ENCODE measurements at regions not wholly inside any gene's neighbourhood (a gene's known extent, or its start where the extent isn't known, plus 50 kb on each side); places are given as distances from the start of the nearest gene placed in this dataset.
"Not testable (repeated sequence)": the region's sequence is repeated elsewhere in the genome, so short reads cannot be mapped to it uniquely, and the experiment has no call there.

- no peak overlapping the region for H3K27ac ChIP-seq (ENCODE audit: insufficient read depth, low read length, poor library complexity, severe bottlenecking)
- H3K4me1 ChIP-seq (ENCODE audit: control insufficient read depth, insufficient read depth, low read length, poor library complexity, severe bottlenecking) = no peaks in the 10 kb centered on the region
- no peak for DNase-seq
- H3K4me3 ChIP-seq (ENCODE audit: insufficient read depth, low read depth, low read length, poor library complexity, severe bottlenecking) = no peak overlapping the region
- no peaks in the 10 kb centered on the region for H3K9me3 ChIP-seq (ENCODE audit: control insufficient read depth, low read length)
- no peaks in the 10 kb centered on the region for H3K36me3 ChIP-seq (ENCODE audit: control insufficient read depth, insufficient read depth, low read length)
- H3K27me3 ChIP-seq (replicated peaks; ENCODE audit: control insufficient read depth, insufficient read depth, low read length, poor library complexity, severe bottlenecking) = no peaks in the 10 kb centered on the region
These were observed 85.8 kb upstream of the USP24 start for GRCh38 chr1:55300975-55301374.

DNA sequence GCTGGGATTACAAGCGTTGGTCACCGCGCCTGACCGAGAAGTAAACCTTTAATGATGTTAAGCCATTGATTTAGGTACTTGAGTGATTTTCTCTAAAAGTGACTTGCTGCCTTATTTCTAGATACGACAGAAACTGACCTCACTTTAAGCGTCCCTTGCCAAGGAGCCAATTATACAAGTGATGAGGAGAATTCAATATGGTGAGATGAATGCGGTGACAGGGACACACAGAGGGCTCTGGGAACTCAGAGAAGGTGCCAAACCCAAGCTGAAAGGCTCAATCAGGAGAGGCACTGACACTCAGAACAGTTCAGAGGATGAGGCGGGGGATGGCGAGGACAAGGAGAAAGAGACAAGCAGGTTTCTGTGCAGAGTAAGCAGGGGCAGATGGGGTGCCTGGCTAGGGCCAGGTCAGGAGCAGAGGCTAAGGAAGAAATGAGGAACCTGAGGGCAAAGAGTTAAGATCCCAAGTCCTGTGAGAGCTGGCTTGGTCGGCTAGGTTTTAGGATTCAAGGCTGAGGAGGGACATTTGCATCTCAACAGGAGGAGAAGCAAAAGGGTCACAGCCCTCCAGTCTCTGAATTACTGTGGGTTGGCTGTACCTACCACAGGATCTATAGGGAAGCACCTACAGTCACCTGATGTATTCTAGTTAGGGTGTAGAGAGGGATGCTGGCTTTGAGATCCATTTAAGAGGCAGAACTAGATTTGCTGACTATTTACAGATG is 83.2 kb upstream of the USP24 start:
- H3K4me3 ChIP-seq (ENCODE audit: insufficient read depth, low read depth, low read length, poor library complexity, severe bottlenecking) = no peak overlapping the region
- DNase-seq = no peak
- H3K9me3 ChIP-seq (ENCODE audit: control insufficient read depth, low read length) = no peaks in the 10 kb centered on the region
- H3K4me1 ChIP-seq (ENCODE audit: control insufficient read depth, insufficient read depth, low read length, poor library complexity, severe bottlenecking) = no peaks in the 10 kb centered on the region
- H3K27ac ChIP-seq (ENCODE audit: insufficient read depth, low read length, poor library complexity, severe bottlenecking) = no peak overlapping the region
- H3K27me3 ChIP-seq (replicated peaks; ENCODE audit: control insufficient read depth, insufficient read depth, low read length, poor library complexity, severe bottlenecking) = no peaks in the 10 kb centered on the region
- no peaks in the 10 kb centered on the region for H3K36me3 ChIP-seq (ENCODE audit: control insufficient read depth, insufficient read depth, low read length)

GRCh38 chr1:55296247-55296646 is 81.1 kb upstream of the USP24 start:
- DNase-seq; H3K9me3 ChIP-seq (ENCODE audit: control insufficient read depth, low read length); H3K4me1 ChIP-seq (ENCODE audit: control insufficient read depth, insufficient read depth, low read length, poor library complexity, severe bottlenecking); H3K36me3 ChIP-seq (ENCODE audit: control insufficient read depth, insufficient read depth, low read length); H3K27ac ChIP-seq (ENCODE audit: insufficient read depth, low read length, poor library complexity, severe bottlenecking); H3K4me3 ChIP-seq (ENCODE audit: insufficient read depth, low read depth, low read length, poor library complexity, severe bottlenecking); H3K27me3 ChIP-seq (replicated peaks; ENCODE audit: control insufficient read depth, insufficient read depth, low read length, poor library complexity, severe bottlenecking): not testable (repeated sequence)

DNA sequence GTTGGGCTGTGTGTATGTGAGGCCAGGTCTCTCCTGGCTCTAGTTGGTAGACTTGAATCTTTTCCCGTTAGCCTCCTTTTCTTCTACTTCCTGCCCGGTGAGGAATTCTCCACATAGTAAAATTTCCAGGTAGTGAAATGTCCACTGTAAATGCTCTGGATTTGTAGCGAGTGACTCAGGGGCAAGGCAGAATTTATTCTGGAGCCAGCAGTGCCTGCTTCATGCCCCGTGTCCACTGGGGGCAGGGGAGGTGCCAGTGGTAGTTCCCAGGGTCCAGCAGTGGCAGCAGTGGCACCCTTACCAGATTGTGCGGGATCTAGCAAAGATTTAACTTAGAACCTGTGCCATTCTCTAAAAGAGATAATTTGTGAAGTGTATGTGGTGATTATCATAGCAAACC is 74.5 kb upstream of the USP24 start:
- H3K36me3 ChIP-seq (ENCODE audit: control insufficient read depth, insufficient read depth, low read length) = no peaks in the 10 kb centered on the region
- no peak overlapping the region for H3K27ac ChIP-seq (ENCODE audit: insufficient read depth, low read length, poor library complexity, severe bottlenecking)
- no peak for DNase-seq
- H3K4me1 ChIP-seq (ENCODE audit: control insufficient read depth, insufficient read depth, low read length, poor library complexity, severe bottlenecking) = no peaks in the 10 kb centered on the region
- no peaks in the 10 kb centered on the region for H3K9me3 ChIP-seq (ENCODE audit: control insufficient read depth, low read length)
- no peak overlapping the region for H3K4me3 ChIP-seq (ENCODE audit: insufficient read depth, low read depth, low read length, poor library complexity, severe bottlenecking)
- peaks cover 3% of the 10 kb centered on the region for H3K27me3 ChIP-seq (replicated peaks; ENCODE audit: control insufficient read depth, insufficient read depth, low read length, poor library complexity, severe bottlenecking)

- Histone ChIP-seq H3K27ac (ENCODE audit: insufficient read depth, low read length, poor library complexity, severe bottlenecking) (no peak overlapping the region), H3K4me3 (ENCODE audit: insufficient read depth, low read depth, low read length, poor library complexity, severe bottlenecking) (no peak overlapping the region)
- no peak for DNase-seq
These were observed 73.9 kb upstream of the USP24 start for GRCh38 chr1:55289042-55289441.

GRCh38 chr1:55288245-55288644 is 73.1 kb upstream of the USP24 start:
- Histone ChIP-seq H3K27me3 (replicated peaks; ENCODE audit: control insufficient read depth, insufficient read depth, low read length, poor library complexity, severe bottlenecking) (peaks cover 3% of the 10 kb centered on the region), H3K27ac (ENCODE audit: insufficient read depth, low read length, poor library complexity, severe bottlenecking) (no peak overlapping the region), H3K4me3 (ENCODE audit: insufficient read depth, low read depth, low read length, poor library complexity, severe bottlenecking) (no peak overlapping the region), H3K4me1 (ENCODE audit: control insufficient read depth, insufficient read depth, low read length, poor library complexity, severe bottlenecking) (no peaks in the 10 kb centered on the region), H3K36me3 (ENCODE audit: control insufficient read depth, insufficient read depth, low read length) (no peaks in the 10 kb centered on the region), H3K9me3 (ENCODE audit: control insufficient read depth, low read length) (no peaks in the 10 kb centered on the region)
- DNase-seq = no peak

More at GRCh38 chr1:55289042-55289441, 73.9 kb upstream of the USP24 start:
- Histone ChIP-seq H3K36me3 (ENCODE audit: control insufficient read depth, insufficient read depth, low read length) (no peaks in the 10 kb centered on the region), H3K9me3 (ENCODE audit: control insufficient read depth, low read length) (no peaks in the 10 kb centered on the region), H3K27me3 (replicated peaks; ENCODE audit: control insufficient read depth, insufficient read depth, low read length, poor library complexity, severe bottlenecking) (peaks cover 3% of the 10 kb centered on the region), H3K4me1 (ENCODE audit: control insufficient read depth, insufficient read depth, low read length, poor library complexity, severe bottlenecking) (no peaks in the 10 kb centered on the region)

- H3K27me3 ChIP-seq (replicated peaks; ENCODE audit: control insufficient read depth, insufficient read depth, low read length, poor library complexity, severe bottlenecking) = peaks cover 3% of the 10 kb centered on the region
- no peaks in the 10 kb centered on the region for H3K4me1 ChIP-seq (ENCODE audit: control insufficient read depth, insufficient read depth, low read length, poor library complexity, severe bottlenecking)
- H3K9me3 ChIP-seq (ENCODE audit: control insufficient read depth, low read length) = no peaks in the 10 kb centered on the region
- H3K27ac ChIP-seq (ENCODE audit: insufficient read depth, low read length, poor library complexity, severe bottlenecking) = no peak overlapping the region
- no peak overlapping the region for H3K4me3 ChIP-seq (ENCODE audit: insufficient read depth, low read depth, low read length, poor library complexity, severe bottlenecking)
- H3K36me3 ChIP-seq (ENCODE audit: control insufficient read depth, insufficient read depth, low read length) = no peaks in the 10 kb centered on the region
- DNase-seq = no peak
These were observed 72.6 kb upstream of the USP24 start for GRCh38 chr1:55287723-55288122.

DNA sequence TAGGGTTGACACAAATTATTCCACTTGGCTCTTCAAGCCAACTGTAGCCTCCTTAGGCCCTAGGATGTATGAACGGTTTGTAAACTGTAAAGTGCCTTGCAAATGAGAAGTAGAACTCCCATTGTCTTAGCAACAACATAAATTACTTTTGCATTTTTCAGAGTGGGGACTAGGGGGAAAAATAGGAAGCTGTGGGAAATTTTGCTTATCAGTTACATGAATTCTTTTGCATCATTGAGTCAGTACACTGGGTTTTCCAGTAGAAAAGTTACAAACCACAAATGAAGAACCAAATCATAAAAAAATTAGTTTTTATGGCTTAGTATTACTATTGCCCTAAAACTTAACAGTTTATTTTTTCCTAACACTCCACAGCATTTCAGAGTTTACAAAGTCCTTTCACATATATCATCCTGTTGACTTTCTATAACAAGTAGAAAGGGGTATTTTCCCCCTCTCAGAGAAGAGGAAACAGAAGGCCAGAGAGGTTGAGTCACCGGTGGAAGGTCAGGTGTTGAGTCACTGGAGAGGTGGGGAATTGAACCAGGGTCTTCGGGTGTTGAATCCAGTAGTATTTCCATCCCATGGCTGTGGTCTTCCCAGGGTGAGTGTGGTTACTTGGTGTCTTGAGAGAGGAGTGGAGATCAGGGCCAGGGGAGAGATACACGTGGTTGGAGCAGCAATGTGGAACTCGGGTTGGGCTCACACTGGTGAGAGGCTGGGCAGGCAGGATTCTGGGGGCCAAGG is 71.9 kb upstream of the USP24 start:
- H3K27me3 ChIP-seq (replicated peaks; ENCODE audit: control insufficient read depth, insufficient read depth, low read length, poor library complexity, severe bottlenecking) = peaks cover 2% of the 10 kb centered on the region
- no peak overlapping the region for H3K27ac ChIP-seq (ENCODE audit: insufficient read depth, low read length, poor library complexity, severe bottlenecking)
- DNase-seq = no peak
- H3K4me3 ChIP-seq (ENCODE audit: insufficient read depth, low read depth, low read length, poor library complexity, severe bottlenecking) = no peak overlapping the region
- H3K4me1 ChIP-seq (ENCODE audit: control insufficient read depth, insufficient read depth, low read length, poor library complexity, severe bottlenecking) = no peaks in the 10 kb centered on the region
- H3K36me3 ChIP-seq (ENCODE audit: control insufficient read depth, insufficient read depth, low read length) = no peaks in the 10 kb centered on the region
- no peaks in the 10 kb centered on the region for H3K9me3 ChIP-seq (ENCODE audit: control insufficient read depth, low read length)

DNA sequence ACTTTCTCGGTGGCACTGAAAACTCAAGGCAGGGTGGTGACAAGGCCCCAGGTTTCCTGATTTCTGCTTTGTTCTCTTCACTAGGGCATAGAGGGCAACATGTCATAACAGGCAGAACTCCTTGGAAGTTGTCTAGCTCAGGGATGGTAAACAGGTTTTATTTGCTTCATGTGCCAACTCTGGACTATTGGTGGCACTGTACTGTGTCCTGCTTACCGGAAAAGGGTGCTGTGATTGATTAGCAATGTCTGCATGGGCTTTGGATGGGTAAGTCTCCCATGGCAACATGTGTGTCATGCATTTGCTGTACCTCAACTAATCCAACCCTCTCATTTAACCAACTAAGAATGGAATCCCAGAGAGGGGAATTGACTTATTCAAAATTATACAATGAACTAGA is 70.7 kb upstream of the USP24 start:
- no peak overlapping the region for H3K4me3 ChIP-seq (ENCODE audit: insufficient read depth, low read depth, low read length, poor library complexity, severe bottlenecking)
- H3K27ac ChIP-seq (ENCODE audit: insufficient read depth, low read length, poor library complexity, severe bottlenecking) = no peak overlapping the region
- no peaks in the 10 kb centered on the region for H3K9me3 ChIP-seq (ENCODE audit: control insufficient read depth, low read length)
- H3K4me1 ChIP-seq (ENCODE audit: control insufficient read depth, insufficient read depth, low read length, poor library complexity, severe bottlenecking) = no peaks in the 10 kb centered on the region
- no peak for DNase-seq
- no peaks in the 10 kb centered on the region for H3K36me3 ChIP-seq (ENCODE audit: control insufficient read depth, insufficient read depth, low read length)
- H3K27me3 ChIP-seq (replicated peaks; ENCODE audit: control insufficient read depth, insufficient read depth, low read length, poor library complexity, severe bottlenecking) = no peaks in the 10 kb centered on the region

DNA sequence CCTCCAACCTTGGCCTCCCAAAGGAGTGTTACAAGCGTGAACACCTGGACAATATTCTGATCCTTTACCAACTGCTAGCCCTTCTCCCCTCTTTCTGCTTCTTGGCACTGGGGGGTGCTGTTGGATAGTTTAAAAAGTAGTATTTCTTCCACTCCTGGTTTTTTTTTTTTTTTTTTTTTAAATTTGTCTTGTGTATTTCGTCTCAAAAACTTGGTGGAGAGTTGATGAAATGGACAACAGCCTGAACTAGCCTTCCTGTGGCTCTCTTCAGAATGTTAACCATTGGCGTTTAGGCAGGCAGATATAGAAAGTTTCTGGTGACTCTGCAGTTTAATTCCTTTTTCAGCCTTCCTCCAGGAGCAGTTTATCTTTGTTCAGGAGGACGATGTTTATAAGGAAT is 69.7 kb upstream of the USP24 start:
- H3K9me3 ChIP-seq (ENCODE audit: control insufficient read depth, low read length) = no peaks in the 10 kb centered on the region
- no peaks in the 10 kb centered on the region for H3K36me3 ChIP-seq (ENCODE audit: control insufficient read depth, insufficient read depth, low read length)
- H3K27ac ChIP-seq (ENCODE audit: insufficient read depth, low read length, poor library complexity, severe bottlenecking) = no peak overlapping the region
- H3K4me1 ChIP-seq (ENCODE audit: control insufficient read depth, insufficient read depth, low read length, poor library complexity, severe bottlenecking) = no peaks in the 10 kb centered on the region
- H3K4me3 ChIP-seq (ENCODE audit: insufficient read depth, low read depth, low read length, poor library complexity, severe bottlenecking) = no peak overlapping the region
- no peaks in the 10 kb centered on the region for H3K27me3 ChIP-seq (replicated peaks; ENCODE audit: control insufficient read depth, insufficient read depth, low read length, poor library complexity, severe bottlenecking)
- no peak for DNase-seq
